ENCODE measurements at regions not wholly inside any gene's neighbourhood (a gene's known extent, or its start where the extent isn't known, plus 50 kb on each side); places are given as distances from the start of the nearest gene placed in this dataset.

GRCh38 chr1:209311770-209312169, 271.7 kb upstream of the CAMK1G start:
- no peak for TF ChIP-seq SIN3A (IDR thresholded peaks at IDR 0.05; ENCODE audit: borderline replicate concordance, insufficient read depth, low read depth, low read length)
- no peak for TF ChIP-seq POLR2AphosphoS5 (IDR thresholded peaks at IDR 0.05; ENCODE audit: low read depth, low read length)
- no peak for TF ChIP-seq CTCF (IDR thresholded peaks at IDR 0.05)
- TF ChIP-seq TCF7L2 (IDR thresholded peaks at IDR 0.05; ENCODE audit: low read depth, low read length): no peak
- TF ChIP-seq REST (IDR thresholded peaks at IDR 0.05; ENCODE audit: insufficient read depth in 1 of 2, low read depth in 2 of 2, low read length in 1 of 2): no peak
- POLR2A ChIA-PET: no interaction called here
- ATAC-seq (no peak), DNase-seq (ENCODE audit: low read depth, low spot score) (no peak)
- Histone ChIP-seq H3K36me3 (ENCODE audit: control insufficient read depth, insufficient read depth, low read length) (no peaks in the 10 kb centered on the region), H3K9me3 (ENCODE audit: control insufficient read depth, insufficient read depth, low read depth, low read length) (no peaks in the 10 kb centered on the region), H3K27ac (ENCODE audit: low read length) (no peak overlapping the region), H3K27me3 (ENCODE audit: control insufficient read depth, insufficient read depth, low read length) (no peaks in the 10 kb centered on the region), H3K4me3 (ENCODE audit: low read depth in 2 of 2, low read length in 2 of 2) (no peak overlapping the region), H3K4me1 (ENCODE audit: control insufficient read depth, insufficient read depth, low read length) (no peaks in the 10 kb centered on the region)
- intact Hi-C loops (cut with micrococcal nuclease; ENCODE audit: unreplicated experiment) (no loop called here), in situ Hi-C loops (cut with HindIII; ENCODE audit: low pct_unique_long_range_greater_than_20kb, low sequenced_read_pairs) (no loop called here)
- BruUV-seq (replicated peaks): no TSS peak
- CTCF ChIA-PET: no interaction called here

DNA sequence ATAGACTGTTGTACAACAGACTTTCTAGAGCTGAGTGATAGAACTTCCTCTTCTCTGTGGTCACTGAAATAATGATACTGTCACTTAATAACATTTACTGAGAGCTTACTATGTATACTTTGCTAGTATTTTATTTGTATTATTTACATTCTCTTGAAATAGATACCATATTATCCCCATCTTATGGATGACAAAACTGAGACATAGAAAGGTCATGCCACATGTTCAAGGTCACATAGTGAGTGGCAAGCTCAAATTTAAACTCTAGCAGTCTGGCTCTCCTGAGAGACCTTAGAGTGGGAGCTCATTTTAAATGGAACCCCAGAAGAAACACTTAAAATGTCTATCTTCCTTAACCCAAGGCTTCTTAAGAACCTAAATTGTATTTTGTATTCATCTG, 266.6 kb upstream of the CAMK1G start:
- CTCF ChIA-PET: no interaction called here
- in situ Hi-C loops (cut with HindIII; ENCODE audit: low pct_unique_long_range_greater_than_20kb, low sequenced_read_pairs) (no loop called here), intact Hi-C loops (cut with micrococcal nuclease; ENCODE audit: unreplicated experiment) (no loop called here)
- Histone ChIP-seq H3K9me3 (ENCODE audit: control insufficient read depth, insufficient read depth, low read depth, low read length) (no peaks in the 10 kb centered on the region), H3K4me1 (ENCODE audit: control insufficient read depth, insufficient read depth, low read length) (no peaks in the 10 kb centered on the region), H3K4me3 (ENCODE audit: low read depth in 2 of 2, low read length in 2 of 2) (no peak overlapping the region), H3K36me3 (ENCODE audit: control insufficient read depth, insufficient read depth, low read length) (no peaks in the 10 kb centered on the region), H3K27ac (ENCODE audit: low read length) (no peak overlapping the region), H3K27me3 (ENCODE audit: control insufficient read depth, insufficient read depth, low read length) (no peaks in the 10 kb centered on the region)
- POLR2A ChIA-PET: no interaction called here
- no peak for ATAC-seq
- TF ChIP-seq CTCF (IDR thresholded peaks at IDR 0.05) (no peak), TCF7L2 (IDR thresholded peaks at IDR 0.05; ENCODE audit: low read depth, low read length) (no peak), POLR2AphosphoS5 (IDR thresholded peaks at IDR 0.05; ENCODE audit: low read depth, low read length) (no peak), SIN3A (IDR thresholded peaks at IDR 0.05; ENCODE audit: borderline replicate concordance, insufficient read depth, low read depth, low read length) (no peak), REST (IDR thresholded peaks at IDR 0.05; ENCODE audit: insufficient read depth in 1 of 2, low read depth in 2 of 2, low read length in 1 of 2) (no peak)
- DNase-seq (ENCODE audit: low read depth, low spot score): no peak
- no TSS peak for BruUV-seq (replicated peaks)
